H9 (cell line): ENCODE measurements at regions not wholly inside any gene's neighbourhood (a gene's known extent, or its start where the extent isn't known, plus 50 kb on each side); places are given as distances from the start of the nearest gene placed in this dataset.

Experiments
- DNase-seq: peaks from one replicate; pipeline ENCODE4 v3.0.0-alpha.2; 2017
- H2AFZ ChIP-seq: one replicate; pipeline ENCODE4 v1.6.1; 2013; ENCODE audit warnings: mild to moderate bottlenecking, low read length, control low read depth, moderate library complexity
- H2AK5ac ChIP-seq: 2 replicates; pipeline ENCODE4 v1.6.1; 2013; ENCODE audit warnings: low read length, control low read depth, mixed read lengths; ENCODE audit not compliant: insufficient read length
- H2BK120ac ChIP-seq: one replicate; pipeline ENCODE4 v1.6.1; 2013; ENCODE audit warnings: low read depth, mild to moderate bottlenecking, low read length, control low read depth, inconsistent platforms; ENCODE audit not compliant: poor library complexity, severe bottlenecking
- H2BK12ac ChIP-seq: 2 replicates; pipeline ENCODE4 v1.6.1; 2013; ENCODE audit warnings: low read length, control low read depth, mixed read lengths, low read depth; ENCODE audit not compliant: insufficient read length
- H2BK15ac ChIP-seq: 2 replicates; pipeline ENCODE4 v1.6.1; 2013; ENCODE audit warnings: low read depth, low read length, control low read depth
- H2BK20ac ChIP-seq: one replicate; pipeline ENCODE4 v1.6.1; 2013; ENCODE audit warnings: low read depth, mild to moderate bottlenecking, low read length, control low read depth, inconsistent platforms; ENCODE audit not compliant: poor library complexity, severe bottlenecking
- H2BK5ac ChIP-seq: 2 replicates; pipeline ENCODE4 v1.6.1; 2013; ENCODE audit warnings: low read length, control low read depth, mixed read lengths; ENCODE audit not compliant: insufficient read length
- H3K14ac ChIP-seq: 2 replicates; pipeline ENCODE4 v1.6.1; 2013; ENCODE audit warnings: low read length, control low read depth; ENCODE audit not compliant: insufficient read depth
- H3K18ac ChIP-seq: 2 replicates; pipeline ENCODE4 v1.6.1; 2013; ENCODE audit warnings: low read depth, mild to moderate bottlenecking, mixed read lengths, low read length, control low read depth; ENCODE audit not compliant: insufficient read length
- H3K23ac ChIP-seq: 2 replicates; pipeline ENCODE4 v1.6.1; 2013; ENCODE audit warnings: low read length, control low read depth, mixed read lengths, low read depth; ENCODE audit not compliant: insufficient read length
- H3K23me2 ChIP-seq: 2 replicates; pipeline ENCODE4 v1.6.1; 2013; ENCODE audit warnings: low read depth, mild to moderate bottlenecking, mixed read lengths, low read length, control low read depth; ENCODE audit not compliant: insufficient read length, poor library complexity, severe bottlenecking
- H3K27ac ChIP-seq: 2 replicates; pipeline ENCODE4 v1.5.1; 2013; ENCODE audit warnings: low read length, control low read depth, mixed read lengths, low read depth; ENCODE audit not compliant: insufficient read length
- H3K27me3 ChIP-seq: 2 replicates; pipeline ENCODE4 v1.6.1; 2013; ENCODE audit warnings: low read length, control low read depth, inconsistent platforms; ENCODE audit not compliant: insufficient read depth
- H3K4ac ChIP-seq: 2 replicates; pipeline ENCODE4 v1.6.1; 2013; ENCODE audit warnings: low read depth, mild to moderate bottlenecking, control low read depth, inconsistent platforms, low read length, moderate library complexity
- H3K4me1 ChIP-seq: 2 replicates; pipeline ENCODE4 v1.6.1; 2013; ENCODE audit warnings: low read length, control low read depth, inconsistent platforms; ENCODE audit not compliant: insufficient read depth
- H3K4me2 ChIP-seq: 2 replicates; pipeline ENCODE4 v1.6.1; 2013; ENCODE audit warnings: low read length, control low read depth, mixed read lengths; ENCODE audit not compliant: insufficient read length, insufficient read depth
- H3K56ac ChIP-seq: 2 replicates; pipeline ENCODE4 v1.6.1; 2013; ENCODE audit warnings: low read depth, mild to moderate bottlenecking, mixed read lengths, low read length, control low read depth; ENCODE audit not compliant: insufficient read length
- H3K79me1 ChIP-seq: 2 replicates; pipeline ENCODE4 v1.6.1; 2013; ENCODE audit warnings: low read depth, mild to moderate bottlenecking, moderate library complexity, low read length, control low read depth, inconsistent platforms; ENCODE audit not compliant: insufficient read depth, poor library complexity, severe bottlenecking
- H3K79me2 ChIP-seq: 2 replicates; pipeline ENCODE4 v1.6.1; 2013; ENCODE audit warnings: low read length, control low read depth, inconsistent platforms; ENCODE audit not compliant: insufficient read depth
- H3K9ac ChIP-seq: 2 replicates; pipeline ENCODE4 v1.6.1; 2013; ENCODE audit warnings: low read length, control low read depth, mixed read lengths; ENCODE audit not compliant: insufficient read length; ENCODE audit errors: extremely low read depth
- H3K9me3 ChIP-seq: one replicate; pipeline ENCODE4 v1.6.1; 2013; ENCODE audit warnings: low read depth, low read length, inconsistent platforms; ENCODE audit not compliant: control insufficient read depth
- H3T11ph ChIP-seq: one replicate; pipeline ENCODE4 v1.6.1; 2013; ENCODE audit warnings: mild to moderate bottlenecking, low read length, control low read depth, inconsistent platforms
- H4K20me1 ChIP-seq: one replicate; pipeline ENCODE4 v1.6.1; 2013; ENCODE audit not compliant: control insufficient read depth, insufficient read length, insufficient read depth
- H4K5ac ChIP-seq: 2 replicates; pipeline ENCODE4 v1.6.1; 2013; ENCODE audit warnings: low read depth, mild to moderate bottlenecking, mixed read lengths, low read length, control low read depth; ENCODE audit not compliant: insufficient read length
- H4K8ac ChIP-seq: replicated peaks from 2 replicates; pipeline ENCODE4 v1.6.1; 2013; ENCODE audit warnings: low read length, control low read depth, mixed read lengths, low read depth; ENCODE audit not compliant: insufficient read length
- H4K91ac ChIP-seq: 2 replicates; pipeline ENCODE4 v1.6.1; 2013; ENCODE audit warnings: low read depth, mild to moderate bottlenecking, moderate library complexity, mixed read lengths, low read length, control low read depth; ENCODE audit not compliant: insufficient read length
- H3K27ac Mint-ChIP-seq, 3 experiments: 2 replicates in 2 of 3; 3 replicates in 1 of 3; pipeline ENCODE4 v1.8.0; 2020 to 2021; ENCODE audit warnings: mixed read lengths in 3 of 3, mild to moderate bottlenecking in 1 of 3, moderate library complexity in 1 of 3
- H3K27me3 Mint-ChIP-seq: 2 replicates; pipeline ENCODE4 v1.8.0; 2021; ENCODE audit warnings: low read depth, mild to moderate bottlenecking, moderate library complexity, mixed read lengths
- H3K36me3 Mint-ChIP-seq, 3 experiments: 2 replicates in 2 of 3; 3 replicates in 1 of 3; pipeline ENCODE4 v1.8.0; 2020 to 2021; ENCODE audit warnings: low read depth in 3 of 3, mixed read lengths in 3 of 3; ENCODE audit not compliant: insufficient read depth in 1 of 3
- H3K4me1 Mint-ChIP-seq, 2 experiments: 2 replicates each; pipeline ENCODE4 v1.8.0; 2020; ENCODE audit warnings: mixed read lengths in 2 of 2
- H3K4me3 Mint-ChIP-seq, 2 experiments: 2 replicates in 1 of 2; 3 replicates in 1 of 2; pipeline ENCODE4 v1.8.0; 2020 to 2021; ENCODE audit warnings: mild to moderate bottlenecking in 2 of 2, mixed read lengths in 2 of 2, moderate library complexity in 1 of 2
- H3K9me3 Mint-ChIP-seq, 2 experiments: 2 replicates in 1 of 2; 3 replicates in 1 of 2; pipeline ENCODE4 v1.8.0; 2020; ENCODE audit warnings: mild to moderate bottlenecking in 2 of 2, mixed read lengths in 2 of 2, moderate library complexity in 1 of 2
- CTCF ChIP-seq: fragments of 200-600 bp; sonication (generic); conservative IDR thresholded peaks from 3 replicates; pipeline ENCODE4 v1.8.0; 2021; ENCODE audit warnings: antibody characterized with exemption, mild to moderate bottlenecking
- WGBS: extraction: QIAGEN DNeasy Blood & Tissue Kit; methylation state at CpG from one replicate; pipeline ENCODE4 v1.1.7; 2013; ENCODE audit warnings: missing lambda C conversion rate, low lambda C conversion rate, mixed read lengths; ENCODE audit not compliant: insufficient read length; ENCODE audit errors: extremely low coverage; 5-methylcytosine and 5-hydroxymethylcytosine counted together

GRCh38 chr18:45163871-45164270 lies 451.4 kb upstream of the SLC14A2 start:
- H3K4me1 ChIP-seq: no peaks in the 10 kb centered on the region
- no peak overlapping the region for H4K5ac ChIP-seq
- DNase-seq: no peak
- WGBS: no CpG with 5 or more reads among the region's 2 CpGs
- no peaks in the 10 kb centered on the region; a peak in 1 of 5 replicates for H3K9me3 Mint-ChIP-seq
- no peaks in the 10 kb centered on the region for H4K20me1 ChIP-seq
- H3K9me3 ChIP-seq: no peaks in the 10 kb centered on the region
- H4K91ac ChIP-seq: no peak overlapping the region
- H3K4me2 ChIP-seq: no peak overlapping the region
- H3K18ac ChIP-seq: no peak overlapping the region
- no peaks in the 10 kb centered on the region; a peak in 1 of 4 replicates for H3K4me1 Mint-ChIP-seq
- H2BK120ac ChIP-seq: no peak overlapping the region
- H3K27me3 ChIP-seq: no peaks in the 10 kb centered on the region
- H3K23me2 ChIP-seq: no peaks in the 10 kb centered on the region
- H2BK5ac ChIP-seq: no peak overlapping the region
- H3K4ac ChIP-seq: no peak overlapping the region
- H4K8ac ChIP-seq: no peak overlapping the region
- H2BK15ac ChIP-seq: no peak overlapping the region
- H3K23ac ChIP-seq: no peak overlapping the region
- no peak for TF ChIP-seq CTCF
- no peaks in the 10 kb centered on the region for H3K79me2 ChIP-seq
- no peak overlapping the region for H2BK20ac ChIP-seq
- no peak overlapping the region for H3K27ac Mint-ChIP-seq
- H2BK12ac ChIP-seq: no peak overlapping the region
- no peaks in the 10 kb centered on the region for H3K36me3 Mint-ChIP-seq
- no peak overlapping the region for H2AK5ac ChIP-seq
- no peak overlapping the region for H3K14ac ChIP-seq
- H3K27ac ChIP-seq: no peak overlapping the region
- no peak overlapping the region for H3K56ac ChIP-seq
- peaks cover 2% of the 10 kb centered on the region; the same call in 1 of the 2 replicates for H3K27me3 Mint-ChIP-seq
- no peaks in the 10 kb centered on the region for H3K79me1 ChIP-seq
- H3K4me3 Mint-ChIP-seq: no peak overlapping the region
- H3K9ac ChIP-seq: no peak overlapping the region
- H3T11ph ChIP-seq: no peak overlapping the region
- H2AFZ ChIP-seq: no peak overlapping the region
